C4-2B (cell line): ENCODE measurements at regions not wholly inside any gene's neighbourhood (a gene's known extent, or its start where the extent isn't known, plus 50 kb on each side); places are given as distances from the start of the nearest gene placed in this dataset.
"Not testable (repeated sequence)": the region's sequence is repeated elsewhere in the genome, so short reads cannot be mapped to it uniquely, and the experiment has no call there.

Source experiments
- CTCF ChIP-seq: fragments of 450-650 bp; conservative IDR thresholded peaks from 2 replicates; pipeline ENCODE4 v1.5.1; 2017; ENCODE audit warnings: mild to moderate bottlenecking
- ZFX ChIP-seq: fragments of 450-650 bp; IDR thresholded peaks from 2 replicates; pipeline ENCODE4 v1.6.1; 2017

GRCh38 chr2:194367390-194367789 lies 1289.6 kb upstream of the SLC39A10 start:
- TF ChIP-seq CTCF, ZFX: not testable (repeated sequence)
